ENCODE measurements at regions not wholly inside any gene's neighbourhood (a gene's known extent, or its start where the extent isn't known, plus 50 kb on each side); places are given as distances from the start of the nearest gene placed in this dataset.

DNA sequence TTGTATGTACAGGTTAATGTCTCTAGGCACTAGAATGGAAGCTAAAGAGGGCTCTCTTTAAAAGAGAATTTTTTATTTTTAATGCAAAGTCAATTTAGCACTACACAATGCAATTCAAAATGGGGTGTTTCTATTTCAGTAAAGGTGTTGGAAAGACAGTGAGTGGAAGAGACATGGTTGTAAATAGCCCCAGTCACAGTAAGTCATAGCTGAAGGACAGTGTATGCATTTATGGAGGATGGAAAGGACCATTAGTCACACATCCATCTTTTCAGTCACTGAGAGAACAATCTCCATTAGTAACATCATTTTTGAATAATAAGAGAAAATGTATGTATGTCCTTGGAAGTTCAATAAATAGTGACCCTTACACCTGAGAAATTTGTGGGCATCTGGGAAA lies 148.0 kb downstream of the PDHA2 start:
- no peak for DNase-seq (ENCODE audit: low read depth in 2 of 2)

DNA sequence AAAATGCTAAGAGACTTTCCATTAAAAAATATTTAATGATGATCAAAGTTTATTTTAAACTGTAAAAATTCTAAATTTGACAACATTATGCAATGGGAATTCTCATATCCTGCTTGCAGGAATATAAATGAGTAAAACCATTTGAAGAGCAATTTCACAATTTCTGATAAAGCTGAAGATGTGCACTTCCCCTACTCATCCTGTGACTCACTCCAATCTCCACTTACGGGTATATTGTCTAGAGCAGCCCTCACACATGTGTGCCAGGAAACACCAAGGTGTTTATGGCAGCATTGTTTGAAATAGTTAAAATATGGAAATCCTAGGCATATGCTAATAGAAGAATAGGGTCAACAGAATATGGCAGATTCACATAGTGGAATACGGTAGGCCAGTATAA lies 158.4 kb downstream of the PDHA2 start:
- no peak for DNase-seq (ENCODE audit: low read depth in 2 of 2)

DNA sequence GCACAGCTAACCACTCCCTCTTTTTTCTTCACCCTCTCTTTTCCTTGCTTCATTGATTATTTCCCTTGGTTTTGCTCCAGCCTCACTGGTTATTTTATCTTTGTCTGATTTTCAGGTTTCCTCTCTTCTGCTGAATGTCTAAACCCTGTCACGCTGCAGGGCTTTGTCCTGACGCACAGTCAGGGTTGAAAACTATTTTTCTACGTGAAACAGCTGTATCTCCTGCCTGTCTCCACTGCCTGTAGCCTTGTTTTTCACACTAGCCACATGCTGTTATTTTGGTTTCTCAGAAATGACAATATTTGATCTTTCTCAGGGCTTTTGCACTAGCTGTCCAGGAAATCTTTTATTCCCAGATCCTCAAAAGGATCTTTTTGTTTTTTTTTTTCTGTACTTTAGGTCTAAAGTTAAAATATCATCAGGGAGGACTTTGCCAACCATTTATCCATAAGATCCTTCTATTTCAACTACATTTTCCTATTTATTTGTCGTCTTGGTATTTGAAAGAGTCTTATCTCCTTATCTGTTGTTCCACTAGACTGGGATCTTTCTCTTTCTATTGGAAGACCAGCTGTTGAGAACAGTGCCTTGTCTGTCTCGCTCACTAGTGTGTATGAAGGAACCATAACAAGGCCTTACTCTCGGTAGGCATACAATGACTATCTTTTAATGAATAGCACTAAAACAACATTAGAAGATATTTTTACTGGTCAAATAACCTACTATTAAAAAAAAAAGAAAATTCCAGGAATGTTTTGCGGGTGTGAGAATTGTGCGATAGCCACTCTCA lies 164.3 kb downstream of the PDHA2 start:
- DNase-seq (ENCODE audit: low read depth in 2 of 2): no peak

DNA sequence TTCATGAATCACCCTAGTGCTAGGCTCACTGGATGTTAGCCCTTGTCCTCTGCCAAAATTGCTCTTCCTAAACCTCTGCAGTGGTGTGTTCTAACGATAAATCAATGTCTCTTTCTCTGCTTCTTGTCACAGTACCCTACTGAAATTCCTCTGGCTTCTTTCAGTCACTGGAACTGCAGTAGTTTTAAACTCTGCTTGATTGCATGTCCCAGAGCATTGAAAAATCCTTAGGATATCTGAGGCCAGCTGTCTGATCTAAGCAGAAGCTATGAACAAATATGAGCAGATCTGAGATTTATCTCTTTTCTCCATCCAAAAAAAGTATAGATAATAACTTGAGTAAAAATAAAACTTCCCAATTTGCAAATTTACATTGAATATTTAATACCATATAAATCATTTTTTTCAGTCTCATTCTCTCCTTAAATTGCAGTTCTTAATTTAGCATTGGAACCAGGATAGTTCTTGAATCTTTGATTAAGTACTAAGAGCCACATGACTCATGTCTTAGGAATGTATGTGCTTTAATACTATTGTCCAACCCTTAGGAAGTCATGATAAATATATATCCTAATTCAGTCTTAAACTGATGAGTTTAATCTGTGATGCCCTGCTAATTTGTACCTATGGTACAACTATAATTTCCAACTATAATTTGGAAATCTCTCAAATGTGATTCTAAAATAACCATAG lies 169.7 kb downstream of the PDHA2 start:
- no peak for DNase-seq (ENCODE audit: low read depth in 2 of 2)

DNA sequence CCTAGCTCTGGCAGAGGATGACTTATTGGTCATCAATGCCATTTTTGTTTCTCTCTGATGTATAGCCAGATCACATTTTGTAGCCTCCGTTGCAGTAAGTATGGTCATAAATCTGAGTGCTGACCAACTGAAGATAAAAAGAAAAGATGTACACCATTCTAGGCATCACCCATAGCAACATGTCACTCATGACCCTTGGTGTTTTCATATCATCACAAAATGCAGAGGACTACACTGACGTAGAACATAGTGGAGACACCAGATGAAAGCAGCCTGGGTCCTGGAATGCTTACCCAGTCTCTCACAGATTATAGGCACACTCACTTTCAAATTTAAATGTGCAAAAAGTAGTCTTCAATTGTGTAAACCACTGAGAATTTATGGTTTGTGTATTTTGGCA lies 172.8 kb downstream of the PDHA2 start:
- no peak for DNase-seq (ENCODE audit: low read depth in 2 of 2)

DNA sequence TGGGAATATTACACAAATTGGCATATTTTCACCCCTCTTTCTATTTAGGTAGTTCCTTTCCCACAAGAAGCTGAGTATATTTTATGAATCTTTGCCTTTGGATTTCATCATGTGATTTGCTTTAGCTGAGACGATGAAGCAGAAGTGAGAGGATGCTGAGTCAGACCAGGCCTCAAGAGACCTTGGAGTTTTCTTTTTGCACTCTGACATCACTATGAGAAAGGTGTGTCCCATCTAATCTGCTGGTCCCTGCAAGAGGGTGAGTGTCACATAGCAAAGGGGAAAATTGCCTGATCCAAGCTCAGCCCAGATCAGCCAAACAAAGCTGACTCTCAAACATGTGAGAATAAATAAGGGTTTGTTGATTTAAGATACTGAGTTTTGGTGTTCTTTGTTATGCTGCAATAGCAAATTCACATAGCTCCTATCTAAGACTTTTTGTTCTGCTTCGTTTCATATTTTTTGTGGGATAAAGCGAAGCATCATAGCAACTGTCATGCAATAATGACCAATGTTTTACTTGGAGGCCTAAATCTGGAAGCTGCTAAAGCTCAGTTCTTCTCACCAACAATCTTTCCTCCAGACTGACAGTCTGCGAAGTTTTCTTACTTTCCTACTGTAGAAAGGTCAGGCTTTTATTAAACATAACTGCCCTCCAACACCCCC lies 176.9 kb downstream of the PDHA2 start:
- no peak for DNase-seq (ENCODE audit: low read depth in 2 of 2)

DNA sequence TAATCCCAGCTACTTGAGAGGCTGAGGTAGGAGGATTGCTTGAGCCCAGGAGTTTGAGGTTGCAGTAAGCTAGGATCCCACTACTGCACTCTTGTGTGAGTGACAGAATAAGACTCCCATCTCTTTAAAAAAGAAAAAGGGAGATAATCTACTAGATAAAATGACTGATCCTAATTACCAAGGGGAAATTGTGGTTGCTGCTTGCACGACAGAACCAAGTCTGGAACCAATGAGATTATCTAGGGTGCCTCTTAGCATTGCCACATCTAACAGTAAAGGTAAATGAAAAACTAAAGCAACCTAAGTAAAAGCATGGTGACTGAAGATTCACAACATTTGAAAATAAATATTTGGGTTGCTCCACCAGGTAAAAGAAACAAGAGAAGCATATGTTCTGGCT lies 185.1 kb downstream of the PDHA2 start:
- DNase-seq (ENCODE audit: low read depth in 2 of 2): no peak

DNA sequence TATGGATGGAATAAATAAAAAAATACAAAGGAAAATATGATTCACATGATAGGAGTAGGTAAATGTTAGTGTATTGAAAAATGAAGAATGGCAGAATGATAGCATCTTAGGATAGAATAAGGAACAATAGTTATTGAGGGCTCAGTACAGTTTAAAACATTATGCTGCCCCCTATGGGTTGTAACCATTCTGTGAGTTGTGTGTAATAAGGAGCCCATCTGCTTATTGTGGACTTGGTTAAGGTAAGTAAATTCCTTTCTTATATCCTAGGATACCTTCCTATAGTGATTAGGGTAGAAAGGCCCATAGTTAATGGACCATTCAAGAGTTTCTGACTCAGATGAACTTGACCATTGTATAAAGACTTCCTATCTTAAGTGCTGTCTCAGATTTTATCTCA lies 195.8 kb downstream of the PDHA2 start:
- DNase-seq (ENCODE audit: low read depth in 2 of 2): peak in 1 of 2 donors; percentile 1

DNA sequence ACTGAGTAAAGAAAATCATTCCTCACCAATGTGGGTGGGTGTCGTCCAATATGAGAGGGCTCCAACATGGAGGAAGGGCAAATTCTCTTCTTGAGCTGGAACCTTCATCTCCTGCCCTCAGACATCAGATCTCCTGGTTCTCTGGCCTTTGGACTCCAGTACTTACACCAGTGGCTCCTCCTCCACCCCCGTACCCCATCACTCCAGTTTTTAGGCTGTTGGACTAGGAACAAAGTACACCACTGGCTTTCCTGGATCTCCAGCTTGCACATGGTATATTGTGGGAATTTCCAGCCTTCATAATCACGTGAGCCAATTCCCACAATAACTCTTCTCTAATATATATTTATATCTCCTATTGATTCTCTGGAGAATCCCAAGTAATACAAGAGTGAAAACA lies 196.9 kb downstream of the PDHA2 start:
- DNase-seq (ENCODE audit: low read depth in 2 of 2): no peak

DNA sequence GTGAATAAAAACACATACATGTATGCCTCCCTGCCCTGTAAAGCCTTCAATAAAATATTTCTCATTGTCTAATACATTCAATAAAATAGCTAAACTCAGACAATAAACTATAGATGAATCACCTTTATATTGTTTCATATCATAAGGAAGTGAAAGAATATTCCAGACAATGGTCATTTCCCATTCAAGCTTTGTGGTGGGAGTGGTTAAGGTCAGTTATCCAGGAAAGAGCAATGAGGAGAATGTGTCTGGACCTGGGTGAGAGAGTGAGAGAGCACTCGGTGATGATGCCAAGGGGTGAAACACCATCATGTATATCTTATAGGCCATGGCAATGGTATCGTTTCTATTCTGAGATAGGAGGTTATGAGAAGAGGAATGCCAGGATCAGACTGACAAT lies 197.8 kb downstream of the PDHA2 start:
- no peak for DNase-seq (ENCODE audit: low read depth in 2 of 2)

DNA sequence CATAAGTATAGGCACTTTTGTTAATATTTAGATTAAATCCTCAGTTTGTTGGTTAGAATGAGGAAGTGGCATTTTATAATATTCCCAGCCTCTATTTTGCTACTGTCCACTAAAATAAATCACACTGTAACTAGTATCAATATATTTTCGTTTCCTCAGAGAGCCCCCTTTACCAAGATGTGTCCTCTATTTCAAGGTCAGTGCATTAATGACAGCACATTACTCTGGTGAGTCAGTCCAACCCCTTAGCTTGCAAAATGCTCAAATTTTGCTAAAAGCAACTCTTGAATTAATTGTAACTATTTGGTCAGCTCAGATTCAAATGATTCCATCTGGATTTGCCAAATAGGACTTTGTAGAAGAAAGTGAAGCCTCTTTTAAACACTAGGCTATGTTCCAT lies 199.3 kb downstream of the PDHA2 start:
- DNase-seq (ENCODE audit: low read depth in 2 of 2): no peak

DNA sequence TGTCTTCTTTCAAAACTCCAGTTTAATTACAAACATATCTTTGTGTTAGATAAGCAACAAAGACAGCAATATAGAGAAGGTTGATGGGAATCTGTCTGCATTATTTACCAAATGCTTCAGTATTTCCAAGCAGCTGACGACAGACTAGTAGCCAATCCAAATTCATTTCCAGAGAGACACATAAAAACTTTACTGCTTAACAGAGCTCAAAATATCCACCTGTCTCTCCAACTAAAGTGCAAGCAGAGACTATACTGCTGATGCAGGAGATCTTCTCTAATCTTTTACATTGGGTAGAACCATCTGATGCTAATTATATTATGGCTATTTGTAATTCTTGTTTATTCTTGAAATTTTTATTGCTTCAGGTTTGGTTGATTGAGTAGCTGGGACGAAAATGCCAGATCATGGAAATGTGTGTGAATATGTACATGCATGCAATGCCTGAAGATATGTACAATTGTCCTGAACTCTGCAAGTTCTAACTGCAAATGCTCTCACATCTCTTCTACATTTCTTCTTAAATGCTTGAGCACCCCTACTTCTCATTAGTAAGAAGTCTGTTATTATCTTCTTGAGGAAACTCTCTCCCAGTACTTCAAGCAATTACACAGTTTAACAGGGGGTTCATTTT lies 200.0 kb downstream of the PDHA2 start:
- DNase-seq (ENCODE audit: low read depth in 2 of 2): no peak

DNA sequence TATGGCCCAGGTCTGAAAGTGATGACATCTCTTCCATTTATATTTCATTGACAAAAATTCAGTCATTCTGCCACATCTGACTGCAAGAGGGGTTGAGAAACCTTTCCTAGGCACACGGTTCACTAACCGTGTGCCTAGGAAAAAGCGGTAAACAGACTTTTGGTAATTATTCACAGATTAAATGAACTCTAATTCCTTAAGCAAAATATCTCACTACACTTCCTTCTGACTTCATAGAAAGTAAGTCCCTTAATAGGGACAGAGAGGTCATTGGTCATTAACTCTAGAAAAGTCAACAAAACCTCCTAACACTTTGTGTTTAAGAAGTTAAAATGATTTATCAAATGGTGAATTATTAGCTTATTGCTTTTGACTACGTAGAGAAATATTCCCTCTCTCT lies 205.1 kb downstream of the PDHA2 start:
- no peak for DNase-seq (ENCODE audit: low read depth in 2 of 2)

DNA sequence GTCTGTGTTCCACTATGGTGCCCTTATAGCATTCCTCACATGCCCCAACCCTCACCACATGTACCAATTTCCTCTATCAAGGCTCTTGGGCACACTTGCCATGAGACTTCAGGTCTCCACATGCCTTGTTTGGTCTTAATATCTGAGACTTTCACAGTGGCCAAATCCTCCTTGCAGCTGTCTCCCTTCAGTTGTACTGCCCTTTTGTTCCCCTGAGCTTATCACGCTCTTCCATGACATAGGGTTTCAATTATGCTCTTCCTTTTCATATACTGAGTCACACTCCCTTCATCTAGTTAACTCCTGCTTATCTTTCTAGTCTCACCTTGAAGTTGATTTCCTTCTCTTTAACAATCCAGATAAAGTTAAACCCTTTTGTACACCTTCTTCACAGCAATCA lies 212.9 kb downstream of the PDHA2 start:
- DNase-seq (ENCODE audit: low read depth in 2 of 2): no peak

DNA sequence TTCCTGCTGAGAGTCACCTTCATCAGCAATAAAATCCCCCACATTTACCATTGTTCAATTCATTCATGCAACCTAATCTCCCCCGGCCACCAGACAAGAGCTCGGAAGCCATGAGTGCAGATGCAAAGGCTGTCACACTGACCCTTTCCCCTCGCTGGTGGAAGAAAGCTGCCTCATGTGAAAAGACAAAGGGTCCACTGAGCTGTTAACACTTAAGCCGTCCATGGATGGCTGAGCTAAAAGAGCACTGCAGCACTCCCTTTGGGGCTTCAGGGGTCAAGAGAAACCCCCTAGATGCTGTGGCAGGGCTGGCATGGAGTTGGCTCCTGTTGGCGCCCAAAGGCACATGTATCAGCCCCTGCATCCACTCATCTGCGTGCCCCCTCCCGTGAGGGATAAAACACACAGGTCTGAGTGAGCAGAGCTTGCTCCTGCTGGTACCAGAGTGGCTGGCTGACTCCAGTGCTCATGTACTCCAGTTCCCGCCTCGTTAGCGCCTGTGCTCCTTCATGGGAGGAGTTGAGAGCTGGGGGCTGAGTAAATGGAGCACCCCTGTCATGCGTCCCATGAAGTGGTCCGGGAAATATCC lies 216.5 kb downstream of the PDHA2 start:
- no peak for DNase-seq (ENCODE audit: low read depth in 2 of 2)

DNA sequence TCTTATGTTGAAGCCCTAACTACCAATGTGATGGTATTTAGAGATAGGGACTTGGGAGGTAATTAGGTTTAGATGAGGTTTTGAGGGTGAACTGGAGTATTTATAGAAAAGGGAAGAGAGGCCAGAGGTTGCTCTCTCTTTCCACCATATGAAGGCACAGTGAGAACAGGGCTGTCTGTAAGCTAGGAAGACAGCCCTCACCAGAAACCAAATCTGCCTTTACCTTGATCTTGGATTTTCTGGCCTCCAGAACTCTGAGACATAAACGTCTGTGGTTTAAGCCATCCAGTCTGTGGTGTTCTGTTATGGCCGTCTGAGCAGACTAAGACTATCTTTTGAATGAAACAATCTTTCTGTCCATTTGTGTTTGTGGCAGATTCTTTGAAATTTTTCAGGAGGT lies 223.7 kb downstream of the PDHA2 start:
- no peak for DNase-seq (ENCODE audit: low read depth in 2 of 2)

DNA sequence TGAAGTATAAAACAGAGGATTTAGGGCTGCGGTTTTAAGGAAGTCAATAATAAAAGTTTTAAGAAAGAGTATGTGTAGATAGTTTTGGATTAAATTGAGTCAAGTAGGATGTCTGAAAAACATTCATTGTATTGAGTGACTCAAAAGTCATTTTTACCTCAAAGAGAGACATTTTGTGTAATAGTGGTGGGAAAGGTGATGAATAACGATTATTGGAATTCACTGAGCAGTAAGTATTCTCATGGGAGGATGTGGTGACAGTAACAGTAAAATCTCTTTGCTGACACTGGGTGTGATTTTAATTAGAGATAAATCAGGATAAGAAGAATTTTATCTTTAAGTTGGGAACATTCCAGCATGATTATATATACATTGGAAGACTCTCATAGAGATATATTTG lies 233.6 kb downstream of the PDHA2 start:
- no peak for DNase-seq (ENCODE audit: low read depth in 2 of 2)

DNA sequence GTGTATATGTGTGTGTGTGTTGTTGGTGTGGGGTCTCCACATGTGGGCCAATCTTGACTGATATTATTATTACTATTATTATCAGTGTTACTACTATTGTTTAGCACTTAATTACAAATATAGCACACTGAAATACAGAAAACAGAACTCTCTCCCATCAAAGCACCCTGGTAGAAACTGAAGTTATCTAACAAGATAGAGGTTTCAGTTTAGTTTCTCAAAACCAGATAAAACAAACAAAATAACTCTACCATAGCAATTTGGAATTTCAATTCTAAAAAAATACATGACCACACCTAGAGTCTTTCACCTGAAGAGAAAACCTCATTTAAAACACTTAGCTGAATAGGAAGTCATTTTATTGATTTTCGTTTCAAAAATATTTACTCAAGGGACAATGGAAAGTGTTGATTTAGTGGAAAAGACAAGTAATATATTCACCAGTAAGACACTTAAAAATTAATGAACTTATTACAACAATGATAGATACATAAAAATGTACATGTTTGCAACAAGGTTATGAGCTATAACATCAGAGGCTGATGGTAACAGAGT lies 252.3 kb downstream of the PDHA2 start:
- DNase-seq (ENCODE audit: low read depth in 2 of 2): no peak

DNA sequence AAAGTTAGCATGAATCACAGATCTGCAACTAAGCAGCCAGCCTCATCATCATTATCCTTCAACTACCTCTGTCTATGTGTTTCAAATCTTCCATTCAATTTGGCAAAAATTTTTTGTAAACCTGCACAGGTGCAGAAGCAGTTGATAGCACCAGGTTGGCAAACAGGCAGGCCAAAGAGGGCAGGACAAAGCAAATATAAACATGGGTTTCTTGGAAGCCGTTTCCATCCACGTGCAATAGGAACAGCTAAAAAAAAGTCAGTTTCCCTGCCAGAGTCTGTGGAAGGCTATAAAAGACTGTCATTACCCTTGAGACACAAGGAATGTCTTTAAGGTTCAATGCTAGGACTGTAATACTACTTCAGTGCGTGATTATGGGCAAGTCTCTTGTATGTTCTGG lies 253.2 kb downstream of the PDHA2 start:
- no peak for DNase-seq (ENCODE audit: low read depth in 2 of 2)

DNA sequence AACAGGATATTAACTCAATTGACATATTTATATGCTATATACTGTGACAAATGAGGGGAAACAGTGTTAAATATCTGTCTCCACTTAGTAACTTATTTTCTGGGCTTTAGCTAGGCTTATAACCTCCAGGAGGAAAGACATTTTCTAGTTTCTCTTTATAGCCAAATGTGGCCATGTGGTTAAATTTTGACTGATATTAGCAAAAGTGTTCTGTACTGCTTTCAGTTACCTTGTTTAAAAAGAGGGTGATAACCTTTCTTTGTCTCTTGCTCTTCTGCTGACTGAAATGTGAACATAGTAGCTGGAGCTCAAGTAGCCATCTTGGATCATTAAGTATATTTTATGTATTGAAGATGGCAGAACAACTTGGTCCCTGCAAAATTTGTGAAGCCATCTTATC lies 253.7 kb downstream of the PDHA2 start:
- no peak for DNase-seq (ENCODE audit: low read depth in 2 of 2)

DNA sequence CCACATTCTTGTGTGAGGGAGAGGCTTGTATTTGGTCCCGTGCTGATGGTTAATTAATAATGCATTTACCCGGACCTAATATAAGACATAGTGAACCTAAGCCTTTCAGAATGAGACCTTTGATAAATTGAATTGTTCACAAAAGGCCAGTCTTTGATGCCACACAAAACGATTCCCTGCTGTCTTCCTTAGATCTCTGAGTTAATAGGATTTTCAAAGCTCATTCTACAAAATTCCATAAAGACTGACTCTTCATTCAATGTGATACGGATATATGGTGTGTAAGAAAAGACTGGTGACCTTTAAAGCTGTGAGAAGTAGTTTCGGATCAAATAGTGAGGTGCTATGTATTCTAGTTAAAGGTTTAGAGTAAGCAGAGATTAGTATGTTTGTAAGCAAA lies 254.3 kb downstream of the PDHA2 start:
- no peak for DNase-seq (ENCODE audit: low read depth in 2 of 2)

All from dermis microvascular lymphatic vessel endothelial cell (primary cell).